Stimulated activated CD8-positive, alpha-beta memory T cell treated with anti-CD3 and anti-CD28 coated beads, Interleukin-15, amount 100 ng/mL, for 4 hours (primary cell): ENCODE measurements at regions not wholly inside any gene's neighbourhood (a gene's known extent, or its start where the extent isn't known, plus 50 kb on each side); places are given as distances from the start of the nearest gene placed in this dataset.

Experiments
- DNase-seq, 2 donors: peaks; one replicate each; pipeline ENCODE4 v3.0.0-alpha.2; 2020; ENCODE audit warnings: low read depth in 2 of 2

DNA sequence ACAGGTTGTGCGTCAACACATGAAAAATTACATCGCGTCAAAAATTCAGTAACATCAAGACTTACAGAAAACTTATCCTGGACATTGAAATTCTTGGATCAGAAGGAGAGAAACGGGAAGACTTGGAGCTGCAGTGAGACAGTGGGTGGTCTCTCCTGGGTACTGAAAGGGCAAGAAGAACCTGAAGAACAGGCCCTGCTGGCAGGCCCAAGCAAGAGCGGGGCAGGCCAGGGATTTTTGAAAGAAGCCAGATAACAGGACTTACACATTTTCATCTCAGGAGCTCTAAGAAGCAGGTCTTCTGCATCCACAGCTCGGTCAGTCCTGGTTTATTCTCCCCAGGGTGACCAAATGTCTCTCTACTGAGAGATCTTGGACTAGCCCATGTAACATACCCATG is 466.5 kb upstream of the SOX5 start:
- DNase-seq: no peak

DNA sequence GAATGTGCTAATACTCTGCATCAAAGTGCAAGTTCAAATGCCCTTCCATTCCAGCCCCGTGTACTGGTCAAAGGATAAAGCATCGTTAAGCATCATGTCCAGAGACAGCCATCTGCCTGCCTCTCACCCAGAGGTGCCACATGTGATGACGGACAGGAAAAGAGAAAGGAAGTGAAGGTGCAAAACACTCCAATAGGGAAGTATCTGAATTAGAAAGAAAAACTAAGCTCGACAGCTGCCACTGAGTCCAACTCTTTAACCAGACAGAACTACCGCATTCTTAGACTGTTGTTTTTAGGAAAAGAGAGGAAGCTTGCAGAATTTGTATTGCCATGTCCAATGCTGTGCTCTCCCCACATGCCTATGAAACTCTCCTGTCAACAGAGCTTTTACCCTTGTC is 465.0 kb upstream of the SOX5 start:
- no peak for DNase-seq

DNA sequence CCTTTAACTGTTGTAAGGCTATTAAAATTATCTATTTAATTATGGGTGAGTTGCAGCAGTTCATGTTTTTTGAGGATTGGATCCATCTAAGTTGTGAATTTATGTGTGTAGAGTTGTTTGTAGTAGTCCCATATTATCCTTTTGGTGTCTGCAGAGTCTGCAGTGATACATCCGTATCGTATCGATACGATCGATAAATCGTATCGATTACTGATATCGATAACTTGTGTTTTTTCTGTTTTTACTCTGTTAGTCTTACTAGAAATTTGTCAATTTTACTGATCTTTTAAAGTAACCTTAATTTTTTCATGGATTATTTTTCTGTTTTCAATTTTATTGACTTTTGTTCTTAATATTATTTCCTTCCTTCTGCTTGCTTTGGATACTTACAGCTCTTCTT is 462.5 kb upstream of the SOX5 start:
- no peak for DNase-seq

DNA sequence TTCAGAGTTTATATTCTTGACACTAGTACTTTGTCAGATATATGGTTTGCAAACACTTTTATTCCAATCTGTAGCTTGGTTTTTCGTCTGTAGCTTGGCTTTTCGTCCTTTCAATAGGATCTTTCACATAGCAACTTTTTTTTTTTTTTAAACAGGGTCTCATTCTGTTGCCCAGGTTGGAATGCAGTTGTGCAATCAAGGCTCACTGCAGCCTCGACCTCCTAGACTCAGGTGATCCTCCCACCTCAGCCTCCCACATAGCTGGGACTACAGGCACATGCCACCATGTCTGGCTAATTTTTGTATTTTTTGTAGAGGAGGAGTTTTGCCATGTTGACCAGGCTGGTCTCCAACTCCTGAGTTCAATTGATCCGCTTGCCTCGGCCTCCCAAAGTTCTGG is 460.4 kb upstream of the SOX5 start:
- DNase-seq: no peak

DNA sequence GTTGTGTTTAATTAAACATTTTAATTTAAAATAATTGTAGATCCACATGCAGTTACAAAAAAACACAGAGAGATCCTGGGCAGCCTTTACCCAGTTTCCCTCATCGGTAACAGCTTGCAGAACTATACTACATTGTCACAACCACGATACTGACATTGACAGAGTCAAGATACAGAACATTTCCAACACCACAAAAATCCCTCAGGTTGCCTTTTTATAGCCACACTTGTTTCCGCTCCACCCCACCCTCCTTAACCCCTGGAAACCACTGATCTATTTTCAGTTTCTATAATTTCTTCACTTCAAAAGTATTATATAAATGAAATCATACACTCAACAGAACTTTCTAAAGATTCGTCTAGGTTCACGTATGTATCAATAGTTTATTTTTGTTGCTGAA is 458.8 kb upstream of the SOX5 start:
- DNase-seq: no peak

DNA sequence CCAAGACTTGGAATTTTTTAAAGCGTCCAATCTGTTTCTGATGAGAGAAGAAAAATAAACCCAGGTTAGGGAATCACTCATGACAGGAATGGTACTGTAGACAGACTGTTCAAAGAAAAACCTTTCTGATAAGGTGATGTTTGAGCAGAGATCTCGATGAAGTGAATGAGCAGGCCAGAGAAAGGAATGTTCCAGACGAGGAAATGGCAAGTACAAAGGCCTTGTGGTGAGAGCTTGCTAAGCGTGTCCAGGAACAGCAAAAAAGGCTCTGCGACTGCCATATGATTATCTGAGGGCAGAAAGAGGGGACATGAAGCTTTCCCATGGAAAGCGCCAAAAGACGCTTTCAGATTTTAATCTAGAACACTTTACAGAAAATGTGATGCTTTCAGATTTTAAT is 458.4 kb upstream of the SOX5 start:
- DNase-seq: no peak

DNA sequence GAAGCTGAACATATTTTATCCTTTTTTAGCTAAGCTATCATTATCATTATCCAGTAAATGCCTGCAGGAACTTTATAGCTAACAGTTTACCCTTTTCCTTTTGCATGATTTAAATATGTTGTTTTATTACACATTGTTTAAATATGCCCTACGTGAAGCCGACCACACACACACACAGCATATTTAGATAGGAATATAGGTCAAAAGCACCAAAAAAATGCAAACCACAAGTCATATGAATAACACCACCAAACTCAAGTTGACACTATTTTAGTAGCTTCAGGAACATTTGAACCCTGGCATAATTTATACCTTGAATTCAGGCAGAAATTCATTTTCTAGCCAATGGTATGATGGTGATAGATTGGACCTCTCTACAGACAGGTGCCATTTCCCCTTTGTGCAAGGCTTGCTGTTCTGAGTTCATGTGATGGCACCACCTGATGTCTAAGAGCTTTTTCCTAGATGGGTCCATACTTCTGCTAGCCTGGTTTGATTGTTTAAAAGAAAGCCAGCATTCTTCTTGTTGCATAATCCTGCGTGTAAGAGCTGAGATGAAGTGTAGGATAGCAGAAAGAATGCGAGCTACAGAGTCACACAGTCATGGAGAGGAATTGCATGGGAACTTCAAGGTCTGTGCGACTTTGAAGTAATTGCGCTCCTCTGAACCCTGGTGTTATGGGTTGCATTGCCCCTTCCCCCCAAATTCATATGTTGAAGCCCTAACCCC is 454.8 kb upstream of the SOX5 start:
- no peak for DNase-seq

DNA sequence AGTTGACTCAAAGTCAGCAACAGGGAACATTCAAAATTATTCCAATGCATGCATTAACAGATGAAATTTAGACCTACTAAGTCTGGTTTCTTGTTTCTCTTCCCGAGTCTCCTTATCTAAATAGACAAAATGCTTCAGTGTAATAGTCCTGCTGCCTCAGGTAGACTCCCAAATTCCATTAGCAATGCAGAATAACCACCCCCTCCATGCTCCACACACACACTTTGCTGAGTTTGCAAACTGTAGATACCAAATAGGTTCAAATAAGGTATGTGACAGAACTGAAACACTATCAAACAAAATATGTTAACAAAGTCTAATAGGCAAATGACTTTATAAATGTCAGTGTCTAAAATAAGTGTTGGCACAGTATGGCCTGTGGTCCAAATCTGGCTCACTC is 451.1 kb upstream of the SOX5 start:
- DNase-seq: no peak

DNA sequence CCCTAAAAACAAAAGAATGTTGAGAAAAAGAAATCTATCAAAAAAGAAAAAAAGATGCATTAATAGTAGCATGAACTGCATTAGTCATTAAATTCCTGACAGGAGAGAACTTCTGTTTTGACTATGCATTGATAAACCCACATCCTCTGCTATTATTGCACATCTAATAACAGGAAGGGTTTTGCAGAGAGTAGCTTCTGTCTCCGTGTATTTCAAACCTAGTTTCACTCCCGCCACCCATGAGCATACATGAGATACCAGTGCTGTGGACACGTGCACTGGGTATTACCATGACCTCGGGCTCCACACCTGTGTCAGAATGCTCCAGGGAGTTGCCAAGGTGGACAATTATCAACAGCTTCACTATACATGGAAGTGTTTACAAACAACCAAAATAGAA is 449.1 kb upstream of the SOX5 start:
- no peak for DNase-seq

DNA sequence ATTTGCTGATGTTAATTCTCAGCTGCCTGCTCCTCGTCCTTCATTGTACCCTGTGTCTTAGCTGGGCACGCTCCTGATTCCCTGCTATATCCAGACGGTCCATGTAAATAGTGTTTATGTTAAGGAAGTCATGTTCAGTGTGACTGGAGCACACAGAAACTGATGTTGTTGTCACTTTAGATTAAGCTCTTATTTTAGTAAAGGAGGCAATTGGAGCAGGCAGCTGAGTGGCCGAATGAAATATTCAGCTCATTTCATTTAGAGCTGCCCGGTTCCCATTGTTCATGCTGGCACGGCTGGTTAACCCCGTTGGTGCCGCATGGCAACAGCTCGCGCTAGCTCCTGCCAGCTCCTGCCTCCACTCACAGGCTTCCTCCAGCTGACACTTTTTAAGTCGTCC is 446.8 kb upstream of the SOX5 start:
- DNase-seq: no peak

DNA sequence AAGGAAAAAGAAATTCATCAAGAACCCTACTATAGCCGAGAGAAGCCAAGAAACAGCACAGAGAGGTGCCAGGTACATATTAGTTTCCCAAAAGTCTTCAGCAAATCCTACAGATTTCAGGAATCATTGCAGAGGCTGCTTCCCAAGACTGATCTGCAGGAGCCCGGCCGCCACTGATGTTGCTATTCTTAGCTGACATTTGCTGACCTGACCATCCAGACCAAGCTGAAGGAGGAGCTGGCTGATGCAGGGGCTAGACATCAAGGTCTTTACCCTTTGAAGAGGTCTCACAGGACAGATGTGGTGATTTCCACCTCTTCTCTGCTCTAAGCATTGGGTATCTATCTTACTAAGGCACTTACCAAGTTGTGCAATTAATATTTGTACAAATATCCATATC is 444.8 kb upstream of the SOX5 start:
- no peak for DNase-seq

DNA sequence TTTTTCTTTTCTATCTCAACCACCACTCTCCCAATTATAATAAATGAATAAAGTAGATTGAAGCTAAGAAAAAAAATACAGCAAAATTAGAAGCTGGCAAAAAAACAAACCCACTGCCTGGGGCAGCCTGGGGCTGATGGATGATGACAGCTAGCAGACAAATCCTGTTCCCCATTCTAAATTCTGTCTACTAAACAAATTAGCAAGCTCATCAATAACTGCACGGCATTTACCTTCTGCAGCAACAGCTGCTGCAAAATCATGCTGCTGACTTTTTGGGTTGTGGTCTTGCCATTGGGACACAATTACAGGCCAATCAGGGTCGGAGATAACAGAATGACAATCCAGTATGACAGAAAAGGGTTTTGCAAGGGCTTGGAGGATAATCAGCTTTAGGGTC is 443.6 kb upstream of the SOX5 start:
- DNase-seq: no peak

DNA sequence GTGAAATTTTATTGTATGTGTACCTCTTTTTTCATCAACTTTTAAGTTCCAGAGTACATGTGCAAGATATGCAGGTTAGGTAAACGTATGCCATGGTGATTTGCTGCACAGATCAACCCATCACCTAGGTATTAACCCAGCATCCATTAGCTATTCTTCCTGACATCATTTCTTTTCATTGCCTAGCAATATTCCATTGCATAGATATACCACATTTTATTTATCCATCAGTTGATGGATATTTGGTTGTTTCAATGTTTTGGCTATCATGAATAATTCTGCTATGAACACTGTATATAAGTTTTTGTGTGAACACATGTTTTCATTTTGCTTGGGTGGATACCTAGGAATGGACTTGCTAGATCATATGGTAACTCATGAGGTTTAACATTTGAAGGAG is 439.9 kb upstream of the SOX5 start:
- DNase-seq: no peak

DNA sequence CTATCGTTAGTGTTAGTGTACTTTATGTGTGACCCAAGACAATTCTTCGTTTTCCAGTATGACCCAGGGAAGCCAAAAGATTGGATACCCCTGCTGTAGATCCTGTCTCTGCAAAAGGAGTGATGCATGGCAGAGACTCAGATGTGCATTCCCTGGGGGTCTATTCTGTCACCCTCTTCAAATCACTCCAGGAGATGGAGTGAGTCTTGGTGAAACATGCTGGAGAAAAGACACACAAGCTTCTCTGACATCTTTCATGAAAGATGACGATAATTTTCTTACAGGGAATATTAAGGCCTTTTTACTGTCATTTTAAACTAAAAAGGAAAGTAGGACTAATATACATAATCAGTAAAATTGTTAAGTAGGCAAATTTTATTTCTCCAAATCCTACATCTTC is 437.9 kb upstream of the SOX5 start:
- DNase-seq: no peak

DNA sequence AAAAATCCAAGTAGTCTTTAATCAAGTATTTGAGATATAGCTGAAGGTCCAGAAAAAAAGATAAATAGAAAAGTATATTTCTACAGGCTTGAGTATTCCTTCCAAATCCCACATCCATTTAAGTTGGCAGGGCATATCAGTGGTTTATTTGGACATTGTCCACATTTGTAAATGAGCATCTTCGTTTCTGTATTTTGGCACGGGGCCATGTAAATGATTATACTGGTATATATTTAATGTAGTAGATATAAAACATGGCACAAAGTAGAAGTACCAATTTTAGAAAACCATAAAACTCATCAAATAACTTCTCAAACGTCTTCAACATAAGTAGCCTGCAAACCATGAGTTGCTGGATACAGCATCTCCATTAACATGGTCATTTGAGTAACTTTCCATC is 437.4 kb upstream of the SOX5 start:
- DNase-seq: no peak

DNA sequence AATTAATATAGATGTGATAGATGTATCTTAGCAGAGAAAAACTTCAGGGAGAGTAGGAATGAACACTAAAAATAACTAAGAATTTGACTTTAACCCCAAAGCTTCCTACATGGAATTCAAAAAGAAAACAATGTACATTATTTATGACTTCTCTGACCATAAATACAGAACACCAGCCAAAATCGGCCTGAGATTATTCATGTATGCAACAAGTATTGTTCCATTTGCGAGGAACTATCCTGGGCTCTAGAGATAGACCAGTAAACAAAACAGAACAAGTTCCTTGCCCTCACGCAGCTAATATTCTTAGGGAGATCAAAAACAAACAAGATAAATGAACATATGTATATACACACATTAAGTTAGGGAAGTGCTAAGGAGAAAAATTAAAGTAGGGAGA is 432.3 kb upstream of the SOX5 start:
- no peak for DNase-seq

DNA sequence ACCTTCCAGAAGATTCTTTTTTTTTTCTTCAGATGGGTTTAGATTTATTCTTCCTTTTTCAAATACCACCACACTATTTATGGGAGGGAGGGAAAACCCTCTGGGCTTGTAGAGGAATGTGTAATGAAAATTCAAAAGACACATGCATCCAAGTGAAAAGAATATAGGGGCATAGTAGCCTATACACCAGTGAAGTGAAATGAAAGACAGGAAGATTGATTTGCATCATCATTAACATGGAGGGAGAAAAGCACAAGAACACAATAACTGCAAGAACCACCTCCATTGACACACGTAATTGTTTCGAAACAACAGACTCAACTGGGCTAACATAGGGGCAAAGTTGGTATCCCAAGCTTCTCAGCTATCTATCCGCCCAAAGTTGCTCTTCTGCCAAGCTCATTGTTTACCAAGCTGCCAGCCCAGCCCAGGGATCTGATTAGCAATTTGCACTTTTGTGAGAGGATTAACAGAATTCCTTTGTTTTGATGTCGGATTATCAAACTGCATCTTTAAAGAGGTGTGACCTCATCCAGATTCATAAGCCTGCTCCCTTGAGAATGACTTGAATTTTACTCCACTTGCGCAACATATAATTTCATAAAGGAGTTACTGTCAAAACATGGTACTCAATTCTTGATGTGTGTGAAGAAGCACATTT is 430.5 kb upstream of the SOX5 start:
- DNase-seq: no peak

DNA sequence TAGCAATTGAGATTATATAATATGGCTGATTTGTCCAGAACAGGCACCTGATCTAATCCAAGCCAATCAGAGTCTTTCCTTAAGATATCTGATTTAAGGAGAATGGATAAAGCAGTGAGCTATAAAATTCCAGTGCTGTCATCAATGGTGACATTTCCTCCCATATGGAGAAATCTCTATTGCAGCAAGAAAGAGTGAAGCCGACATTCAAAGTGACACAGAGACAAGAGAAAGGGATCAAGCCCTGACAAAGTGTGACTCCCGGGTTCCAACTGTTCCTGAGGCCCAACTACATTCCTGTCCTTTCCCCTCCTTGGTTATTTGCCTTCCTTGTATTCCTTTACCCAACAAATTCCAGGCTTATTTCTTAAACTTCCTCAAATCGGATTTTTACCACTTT is 430.0 kb upstream of the SOX5 start:
- no peak for DNase-seq

DNA sequence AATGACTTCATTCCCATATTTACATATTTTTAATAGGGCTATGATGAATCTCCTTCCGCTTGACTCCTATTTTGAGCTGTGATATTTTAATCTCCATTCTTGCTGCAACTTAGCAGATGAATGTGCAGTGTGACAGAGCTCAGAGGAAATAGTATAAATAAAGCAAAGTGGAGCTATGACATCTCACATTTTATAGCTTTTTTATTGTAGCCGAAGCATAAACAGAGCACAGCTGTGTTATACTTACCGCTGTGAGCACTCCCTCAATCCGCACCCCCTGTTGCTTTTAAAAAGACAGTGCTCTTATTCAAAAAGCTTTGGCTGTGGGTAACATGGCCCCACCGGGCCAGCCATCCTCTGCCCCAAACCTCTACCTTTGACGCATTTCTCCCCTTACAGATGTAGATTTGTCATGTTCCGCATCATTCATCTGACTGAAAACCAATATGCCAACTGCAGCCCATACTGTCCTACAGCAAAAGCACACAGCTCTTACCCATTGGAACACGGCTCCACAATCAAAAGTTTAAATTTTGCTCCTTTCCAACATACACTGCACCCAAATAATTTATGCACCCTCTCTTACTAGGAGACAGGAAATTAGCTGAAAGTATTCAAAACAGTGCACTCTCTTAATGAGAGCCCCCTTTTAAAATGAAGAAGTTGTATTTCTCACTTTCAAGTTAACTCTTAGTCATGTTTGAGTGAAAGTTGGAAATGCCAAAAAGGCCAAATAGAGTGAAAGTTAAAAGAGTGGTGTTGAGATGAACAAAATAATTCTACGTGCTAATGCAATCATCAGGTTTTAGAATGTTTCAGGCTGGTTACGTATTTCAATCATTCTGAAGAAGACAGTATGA is 429.3 kb upstream of the SOX5 start:
- no peak for DNase-seq

DNA sequence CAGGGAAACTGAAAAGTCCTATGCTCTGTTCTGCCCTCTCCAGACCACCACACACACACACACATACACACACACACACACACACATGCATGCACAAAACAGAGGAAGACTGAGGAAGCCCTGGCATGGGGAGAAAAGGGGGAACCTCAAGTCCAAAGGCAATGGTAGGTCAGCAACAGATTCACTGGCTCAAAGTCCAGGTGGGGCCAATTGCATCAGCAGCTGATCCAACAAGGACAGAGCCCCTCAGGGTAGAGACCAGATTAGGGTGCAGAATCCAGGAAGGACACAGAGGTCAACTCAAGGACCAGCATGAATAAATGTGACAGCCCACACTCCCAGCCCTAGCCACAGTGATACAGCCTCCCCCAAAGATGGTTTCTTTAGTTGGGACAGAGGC is 425.0 kb upstream of the SOX5 start:
- DNase-seq: no peak

DNA sequence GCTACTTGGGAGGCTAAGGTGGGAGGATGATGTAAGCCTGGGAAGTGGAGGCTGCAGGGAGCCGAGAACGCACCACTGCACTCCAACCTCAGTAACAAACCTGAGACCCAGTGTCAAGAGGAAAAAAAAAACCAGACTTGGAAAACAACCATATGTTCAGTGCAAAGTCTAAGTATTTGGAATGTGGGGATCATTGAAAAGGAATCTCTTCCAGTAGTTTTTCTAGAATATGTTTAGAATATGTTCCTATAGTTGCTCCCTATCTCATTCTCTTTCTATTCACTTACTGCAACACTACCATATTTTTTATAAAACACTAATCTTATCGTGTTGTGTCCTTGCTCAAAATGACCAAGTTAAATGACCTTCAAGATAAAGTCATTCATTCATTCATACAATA is 423.5 kb upstream of the SOX5 start:
- no peak for DNase-seq

DNA sequence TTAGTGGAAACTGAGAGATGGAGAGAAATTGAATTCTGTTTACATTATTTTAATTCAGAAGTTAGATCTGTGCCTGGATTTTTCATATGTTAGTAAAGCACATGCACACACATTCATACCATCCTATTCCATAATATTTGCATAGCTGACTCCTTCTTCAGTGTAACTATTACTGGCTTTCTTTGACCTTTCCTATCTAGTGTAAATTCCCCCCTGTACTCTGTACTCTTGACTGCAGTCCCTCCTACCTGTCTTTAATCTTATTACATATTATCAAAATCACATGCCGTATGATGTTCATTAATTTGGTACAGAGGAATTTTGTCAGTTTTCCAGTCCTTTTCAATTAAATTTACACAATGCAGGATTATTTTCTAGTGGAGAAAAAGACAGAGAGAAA is 417.0 kb upstream of the SOX5 start:
- DNase-seq: no peak

DNA sequence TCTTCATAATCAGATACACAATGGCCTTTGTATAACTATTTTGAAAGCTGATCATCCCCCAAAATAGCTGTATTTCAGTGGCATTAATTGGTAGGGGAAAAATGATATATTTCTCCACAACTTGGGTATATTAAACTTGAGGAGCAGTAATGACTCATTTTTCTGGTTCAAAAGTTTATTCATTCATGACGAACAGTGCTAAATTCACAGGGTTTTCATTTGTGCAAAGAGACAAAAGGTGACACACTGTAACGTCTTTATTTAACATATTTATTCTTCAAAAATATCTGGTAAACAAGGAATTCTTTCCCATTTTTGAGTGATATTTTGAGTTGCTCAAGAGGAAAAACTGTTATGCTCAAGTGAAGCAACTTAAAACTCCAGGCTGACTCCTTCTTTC is 415.5 kb upstream of the SOX5 start:
- no peak for DNase-seq
